ENCODE measurements at regions not wholly inside any gene's neighbourhood (a gene's known extent, or its start where the extent isn't known, plus 50 kb on each side); places are given as distances from the start of the nearest gene placed in this dataset.

GRCh38 chr10:37713642-37714041 lies 143.8 kb downstream of the ZNF248 start:
- H3K27ac ChIP-seq = no peak overlapping the region
- TF ChIP-seq, protein P1, sequence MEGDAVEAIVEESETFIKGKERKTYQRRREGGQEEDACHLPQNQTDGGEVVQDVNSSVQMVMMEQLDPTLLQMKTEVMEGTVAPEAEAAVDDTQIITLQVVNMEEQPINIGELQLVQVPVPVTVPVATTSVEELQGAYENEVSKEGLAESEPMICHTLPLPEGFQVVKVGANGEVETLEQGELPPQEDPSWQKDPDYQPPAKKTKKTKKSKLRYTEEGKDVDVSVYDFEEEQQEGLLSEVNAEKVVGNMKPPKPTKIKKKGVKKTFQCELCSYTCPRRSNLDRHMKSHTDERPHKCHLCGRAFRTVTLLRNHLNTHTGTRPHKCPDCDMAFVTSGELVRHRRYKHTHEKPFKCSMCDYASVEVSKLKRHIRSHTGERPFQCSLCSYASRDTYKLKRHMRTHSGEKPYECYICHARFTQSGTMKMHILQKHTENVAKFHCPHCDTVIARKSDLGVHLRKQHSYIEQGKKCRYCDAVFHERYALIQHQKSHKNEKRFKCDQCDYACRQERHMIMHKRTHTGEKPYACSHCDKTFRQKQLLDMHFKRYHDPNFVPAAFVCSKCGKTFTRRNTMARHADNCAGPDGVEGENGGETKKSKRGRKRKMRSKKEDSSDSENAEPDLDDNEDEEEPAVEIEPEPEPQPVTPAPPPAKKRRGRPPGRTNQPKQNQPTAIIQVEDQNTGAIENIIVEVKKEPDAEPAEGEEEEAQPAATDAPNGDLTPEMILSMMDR (IDR thresholded peaks at IDR 0.05) = no peak
- DNase-seq (ENCODE audit: low spot score) = no peak

GRCh38 chr10:37713132-37713501 lies 144.3 kb downstream of the ZNF248 start:
- Histone ChIP-seq H3K9me3 (peaks cover 0 to 4% of the 10 kb centered on the region in 2 donors), H3K4me3 (no peak overlapping the region), H3K4me1 (peaks cover 0 to 34% of the 10 kb centered on the region in 2 donors), H3K27ac (no peak overlapping the region), H3K27me3 (no peaks in the 10 kb centered on the region), H3K36me3 (no peaks in the 10 kb centered on the region)
- DNase-seq (ENCODE audit: low spot score) = no peak
- TF ChIP-seq, protein P1 (IDR thresholded peaks at IDR 0.05) = no peak

More at GRCh38 chr10:37713642-37714041, 143.8 kb downstream of the ZNF248 start:
- H3K4me3 ChIP-seq = no peak overlapping the region
- no peaks in the 10 kb centered on the region for H3K27me3 ChIP-seq
- H3K9me3 ChIP-seq = peaks cover 0 to 10% of the 10 kb centered on the region in 2 donors
- no peaks in the 10 kb centered on the region for H3K36me3 ChIP-seq
- H3K4me1 ChIP-seq = peaks cover 0 to 34% of the 10 kb centered on the region in 2 donors

GRCh38 chr10:37712489-37713131 lies 144.8 kb downstream of the ZNF248 start:
- H3K27ac ChIP-seq = no peak overlapping the region
- H3K4me3 ChIP-seq = no peak overlapping the region
- H3K4me1 ChIP-seq = peaks cover 0 to 34% of the 10 kb centered on the region in 2 donors
- H3K27me3 ChIP-seq = no peaks in the 10 kb centered on the region
- TF ChIP-seq, protein P1 (IDR thresholded peaks at IDR 0.05) = no peak
- no peaks in the 10 kb centered on the region for H3K9me3 ChIP-seq
- H3K36me3 ChIP-seq = no peaks in the 10 kb centered on the region
- DNase-seq (ENCODE audit: low spot score) = no peak

- H3K27me3 ChIP-seq = no peaks in the 10 kb centered on the region
- TF ChIP-seq, protein P1 (IDR thresholded peaks at IDR 0.05) = no peak
- no peaks in the 10 kb centered on the region for H3K9me3 ChIP-seq
- H3K27ac ChIP-seq = no peak overlapping the region
- DNase-seq (ENCODE audit: low spot score) = no peak
- H3K36me3 ChIP-seq = no peaks in the 10 kb centered on the region
- H3K4me3 ChIP-seq = no peak overlapping the region
- H3K4me1 ChIP-seq = peaks cover 0 to 34% of the 10 kb centered on the region in 2 donors
These were observed 145.6 kb downstream of the ZNF248 start for GRCh38 chr10:37711617-37712488.

DNA sequence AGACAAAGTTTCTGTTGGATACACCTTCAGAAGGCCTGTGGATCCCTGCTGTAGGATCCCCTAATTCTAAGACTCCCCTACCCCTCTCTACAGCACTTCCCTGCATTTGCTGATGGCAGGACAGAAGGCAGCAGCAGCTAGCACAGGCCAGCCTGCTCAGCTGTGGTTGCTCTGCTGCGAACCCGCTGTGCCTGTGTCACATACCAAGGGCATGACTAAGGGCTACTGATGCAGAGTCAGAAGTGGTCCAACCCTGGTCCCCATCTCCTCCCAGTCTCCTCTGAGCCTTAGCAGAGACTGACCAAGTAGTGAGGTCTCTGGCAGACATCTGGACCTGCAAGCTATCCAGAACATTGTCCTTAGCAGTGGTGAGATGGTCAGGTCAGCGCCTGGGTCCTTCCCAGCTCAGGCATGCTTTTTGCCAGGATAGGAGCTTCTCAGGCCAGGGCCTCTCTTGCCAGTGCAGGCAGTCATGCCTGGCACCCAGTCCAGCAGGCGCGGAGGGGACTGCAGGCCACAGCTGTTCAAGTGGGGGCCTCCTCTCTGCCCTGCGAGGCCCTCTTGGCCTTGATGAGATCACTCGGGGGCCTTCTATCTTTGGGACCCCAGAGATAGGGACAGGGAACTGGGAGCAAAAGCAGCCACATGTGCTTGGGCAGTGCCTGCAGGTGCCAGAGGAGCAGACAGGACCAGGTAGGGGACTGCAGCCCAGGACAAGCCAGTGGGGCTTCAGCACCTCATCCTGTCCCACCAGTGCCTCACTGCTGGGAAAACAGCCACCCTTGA lies 146.4 kb downstream of the ZNF248 start:
- TF ChIP-seq, protein P1 (IDR thresholded peaks at IDR 0.05) = no peak
- no peak for DNase-seq (ENCODE audit: low spot score)
- Histone ChIP-seq H3K4me3 (no peak overlapping the region), H3K4me1 (peaks cover 0 to 34% of the 10 kb centered on the region in 2 donors), H3K9me3 (no peaks in the 10 kb centered on the region), H3K27me3 (no peaks in the 10 kb centered on the region), H3K36me3 (no peaks in the 10 kb centered on the region), H3K27ac (no peak overlapping the region)
